ENCODE measurements at regions not wholly inside any gene's neighbourhood (a gene's known extent, or its start where the extent isn't known, plus 50 kb on each side); places are given as distances from the start of the nearest gene placed in this dataset.

DNA sequence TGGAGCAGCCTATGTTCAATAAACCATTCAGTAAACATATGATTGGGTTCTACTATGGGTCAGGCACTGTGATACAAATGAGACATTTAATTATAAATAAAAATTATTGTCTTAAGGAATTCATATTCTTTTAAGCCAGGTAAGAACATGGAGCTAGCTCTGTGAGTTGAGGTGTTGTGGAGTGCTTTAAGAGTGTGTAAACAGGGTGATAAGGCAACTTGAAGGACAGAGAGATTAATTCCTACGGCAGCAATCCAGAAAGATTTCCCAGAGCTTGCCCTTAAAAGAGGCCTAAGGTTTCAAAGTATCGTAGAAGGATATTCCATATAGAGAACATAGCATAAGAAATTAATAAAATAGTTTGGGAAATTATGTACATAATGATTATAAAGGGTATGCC, 126.4 kb upstream of the FAT3 start:
- TF ChIP-seq, protein P1, sequence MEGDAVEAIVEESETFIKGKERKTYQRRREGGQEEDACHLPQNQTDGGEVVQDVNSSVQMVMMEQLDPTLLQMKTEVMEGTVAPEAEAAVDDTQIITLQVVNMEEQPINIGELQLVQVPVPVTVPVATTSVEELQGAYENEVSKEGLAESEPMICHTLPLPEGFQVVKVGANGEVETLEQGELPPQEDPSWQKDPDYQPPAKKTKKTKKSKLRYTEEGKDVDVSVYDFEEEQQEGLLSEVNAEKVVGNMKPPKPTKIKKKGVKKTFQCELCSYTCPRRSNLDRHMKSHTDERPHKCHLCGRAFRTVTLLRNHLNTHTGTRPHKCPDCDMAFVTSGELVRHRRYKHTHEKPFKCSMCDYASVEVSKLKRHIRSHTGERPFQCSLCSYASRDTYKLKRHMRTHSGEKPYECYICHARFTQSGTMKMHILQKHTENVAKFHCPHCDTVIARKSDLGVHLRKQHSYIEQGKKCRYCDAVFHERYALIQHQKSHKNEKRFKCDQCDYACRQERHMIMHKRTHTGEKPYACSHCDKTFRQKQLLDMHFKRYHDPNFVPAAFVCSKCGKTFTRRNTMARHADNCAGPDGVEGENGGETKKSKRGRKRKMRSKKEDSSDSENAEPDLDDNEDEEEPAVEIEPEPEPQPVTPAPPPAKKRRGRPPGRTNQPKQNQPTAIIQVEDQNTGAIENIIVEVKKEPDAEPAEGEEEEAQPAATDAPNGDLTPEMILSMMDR (conservative IDR thresholded peaks at IDR 0.05; ENCODE audit: low read depth, low read length): no peak
- no peak for TF ChIP-seq CEBPB (IDR thresholded peaks at IDR 0.05; ENCODE audit: low read depth, low read length)
- TF ChIP-seq POLR2A (IDR thresholded peaks at IDR 0.05; ENCODE audit: low read depth, low read length): no peak
- no peak for TF ChIP-seq RAD21 (IDR thresholded peaks at IDR 0.05; ENCODE audit: low read length)
- no peak for TF ChIP-seq RFX5 (IDR thresholded peaks at IDR 0.05; ENCODE audit: low read depth, low read length)
- no peak for TF ChIP-seq MAZ (IDR thresholded peaks at IDR 0.05; ENCODE audit: borderline replicate concordance, low read depth, low read length)
- TF ChIP-seq, protein P2, sequence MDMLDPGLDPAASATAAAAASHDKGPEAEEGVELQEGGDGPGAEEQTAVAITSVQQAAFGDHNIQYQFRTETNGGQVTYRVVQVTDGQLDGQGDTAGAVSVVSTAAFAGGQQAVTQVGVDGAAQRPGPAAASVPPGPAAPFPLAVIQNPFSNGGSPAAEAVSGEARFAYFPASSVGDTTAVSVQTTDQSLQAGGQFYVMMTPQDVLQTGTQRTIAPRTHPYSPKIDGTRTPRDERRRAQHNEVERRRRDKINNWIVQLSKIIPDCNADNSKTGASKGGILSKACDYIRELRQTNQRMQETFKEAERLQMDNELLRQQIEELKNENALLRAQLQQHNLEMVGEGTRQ (IDR thresholded peaks at IDR 0.05; ENCODE audit: low read depth, low read length): no peak
- no peak for TF ChIP-seq MAFK (IDR thresholded peaks at IDR 0.05; ENCODE audit: low read depth, low read length)

All from IMR-90 (cell line).